Effector memory CD4-positive, alpha-beta T cell (primary cell): ENCODE measurements at regions not wholly inside any gene's neighbourhood (a gene's known extent, or its start where the extent isn't known, plus 50 kb on each side); places are given as distances from the start of the nearest gene placed in this dataset.

Experiments used
- DNase-seq, 3 donors: peaks; one replicate each; pipeline ENCODE4 v3.0.0-alpha.2; 2020
- H3K27ac ChIP-seq: 2 replicates; pipeline ENCODE4 v1.7.0; 2013; ENCODE audit warnings: mild to moderate bottlenecking, low read length, moderate library complexity; ENCODE audit not compliant: insufficient read depth, poor library complexity, severe bottlenecking
- H3K27me3 ChIP-seq: replicated peaks from 2 replicates; pipeline ENCODE4 v1.7.0; 2013; ENCODE audit warnings: mild to moderate bottlenecking, low read length; ENCODE audit not compliant: insufficient read depth, control insufficient read depth, poor library complexity, severe bottlenecking
- H3K36me3 ChIP-seq: 2 replicates; pipeline ENCODE4 v1.7.0; 2013; ENCODE audit warnings: mild to moderate bottlenecking, low read length, moderate library complexity; ENCODE audit not compliant: control insufficient read depth, insufficient read depth
- H3K4me1 ChIP-seq: 2 replicates; pipeline ENCODE4 v1.7.0; 2013; ENCODE audit warnings: low read length, mild to moderate bottlenecking; ENCODE audit not compliant: control insufficient read depth, insufficient read depth, poor library complexity, severe bottlenecking
- H3K4me3 ChIP-seq: 2 replicates; pipeline ENCODE4 v1.7.0; 2013; ENCODE audit warnings: low read length, low read depth, mild to moderate bottlenecking; ENCODE audit not compliant: insufficient read depth, poor library complexity, severe bottlenecking
- H3K9me3 ChIP-seq: 2 replicates; pipeline ENCODE4 v1.7.0; 2013; ENCODE audit warnings: mild to moderate bottlenecking, low read length, moderate library complexity; ENCODE audit not compliant: control insufficient read depth

DNA sequence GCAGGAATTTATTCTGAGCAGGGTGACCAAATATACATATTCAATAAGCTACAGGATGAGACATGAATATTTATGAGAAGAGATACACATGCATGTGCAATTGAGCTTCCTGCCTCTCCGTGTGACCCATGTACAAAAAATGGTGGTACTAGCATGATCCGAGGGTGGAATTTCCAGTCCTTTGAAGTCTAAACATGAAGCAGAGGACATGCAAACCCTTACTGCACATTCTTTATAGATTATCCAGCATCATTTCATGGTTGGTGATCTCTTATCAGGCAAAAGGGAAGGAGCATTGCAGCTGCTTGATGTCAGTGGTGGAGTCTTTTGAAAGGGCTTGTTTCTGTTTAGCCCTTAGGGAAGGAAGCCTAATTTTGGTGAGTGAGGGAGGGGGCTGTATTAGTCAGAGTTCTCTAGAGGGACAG is 448.6 kb downstream of the SETD4 start:
- no peak for DNase-seq
- H3K9me3 ChIP-seq, result no peaks in the 10 kb centered on the region
- H3K4me1 ChIP-seq, result no peaks in the 10 kb centered on the region
- no peaks in the 10 kb centered on the region for H3K27me3 ChIP-seq
- no peak overlapping the region for H3K4me3 ChIP-seq
- no peak overlapping the region for H3K27ac ChIP-seq
- H3K36me3 ChIP-seq, result no peaks in the 10 kb centered on the region

DNA sequence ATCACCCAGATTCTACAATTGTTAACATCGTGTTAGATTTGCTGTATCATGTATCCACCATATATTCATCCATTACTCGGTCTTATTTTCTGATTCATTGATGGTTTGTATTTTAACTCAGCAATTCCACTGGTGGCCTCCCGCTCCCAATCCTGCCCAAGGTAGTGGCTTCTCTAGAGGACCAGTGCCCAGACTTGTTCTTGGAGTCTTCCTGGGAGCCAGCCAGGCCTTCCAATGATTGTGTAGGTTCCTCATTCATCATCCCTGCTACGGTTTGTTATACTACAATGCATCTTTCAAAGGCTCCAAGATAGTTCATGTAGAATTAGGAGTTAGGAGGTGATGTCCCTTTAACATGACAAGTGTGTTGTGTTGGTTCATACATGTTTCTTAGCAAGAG is 451.1 kb downstream of the SETD4 start:
- H3K9me3 ChIP-seq, result no peaks in the 10 kb centered on the region
- H3K4me3 ChIP-seq, result no peak overlapping the region
- DNase-seq, result no peak
- H3K27ac ChIP-seq, result no peak overlapping the region
- H3K36me3 ChIP-seq, result no peaks in the 10 kb centered on the region
- H3K4me1 ChIP-seq, result no peaks in the 10 kb centered on the region
- no peaks in the 10 kb centered on the region for H3K27me3 ChIP-seq

DNA sequence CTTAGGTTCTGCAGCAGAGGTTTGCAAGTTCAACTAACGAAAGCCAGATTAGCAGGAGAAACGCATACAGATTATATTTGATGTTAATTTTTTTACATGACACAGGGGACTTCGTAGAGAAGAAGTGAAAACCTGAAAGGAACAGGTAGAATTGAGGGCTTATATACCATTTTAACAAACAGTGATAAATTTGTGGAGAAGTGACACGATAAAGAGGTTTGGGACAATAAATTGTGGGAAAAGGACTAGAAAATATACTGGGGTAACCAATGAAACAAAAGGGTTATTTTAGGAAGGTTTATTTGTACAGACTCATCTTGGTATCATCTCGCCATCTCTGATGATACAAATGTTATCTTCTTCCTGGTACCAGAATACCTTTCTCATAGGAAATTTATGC is 452.9 kb downstream of the SETD4 start:
- no peaks in the 10 kb centered on the region for H3K9me3 ChIP-seq
- no peak overlapping the region for H3K4me3 ChIP-seq
- DNase-seq, result no peak
- no peak overlapping the region for H3K27ac ChIP-seq
- H3K27me3 ChIP-seq, result no peaks in the 10 kb centered on the region
- no peaks in the 10 kb centered on the region for H3K4me1 ChIP-seq
- H3K36me3 ChIP-seq, result no peaks in the 10 kb centered on the region

DNA sequence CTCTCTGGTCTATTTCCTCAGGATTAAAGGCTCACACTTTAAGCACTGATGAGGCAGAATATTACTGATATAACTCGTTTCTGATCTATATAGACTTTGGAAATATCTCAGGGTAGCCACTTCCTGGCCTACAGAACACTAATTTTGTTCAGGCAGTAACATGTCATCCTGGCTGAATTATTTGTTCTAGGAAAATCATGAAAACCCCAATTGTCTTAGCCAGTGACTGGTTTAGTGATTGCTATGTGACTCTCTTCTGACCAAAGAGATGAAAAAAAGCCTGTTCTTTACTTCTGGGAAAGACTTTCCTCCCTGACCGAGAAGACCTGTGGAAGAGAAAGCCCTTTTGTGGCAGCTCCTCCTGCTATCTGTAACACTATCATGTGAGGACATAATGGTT is 453.7 kb downstream of the SETD4 start:
- DNase-seq, result no peak
- H3K27me3 ChIP-seq, result no peaks in the 10 kb centered on the region
- H3K27ac ChIP-seq, result no peak overlapping the region
- no peaks in the 10 kb centered on the region for H3K4me1 ChIP-seq
- H3K4me3 ChIP-seq, result no peak overlapping the region
- no peaks in the 10 kb centered on the region for H3K9me3 ChIP-seq
- H3K36me3 ChIP-seq, result no peaks in the 10 kb centered on the region

DNA sequence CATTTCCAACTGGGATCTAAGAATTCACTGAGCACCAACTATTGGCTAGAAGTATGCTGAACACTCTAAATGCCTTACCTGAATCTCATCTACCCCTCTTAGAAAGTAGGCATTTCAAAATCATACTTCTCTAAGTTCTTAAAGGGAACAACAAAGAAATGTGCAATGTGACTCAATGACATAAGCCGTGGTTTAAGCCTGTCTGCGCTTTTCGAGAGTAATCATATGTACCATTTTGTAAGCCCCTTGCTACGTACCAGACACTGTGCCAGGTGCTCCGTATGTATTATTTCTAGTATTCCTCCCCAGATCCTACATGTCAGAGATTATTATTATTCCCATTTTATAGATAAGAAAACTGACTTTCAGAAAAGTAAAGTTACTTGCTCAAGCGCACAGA is 454.2 kb downstream of the SETD4 start:
- Histone ChIP-seq H3K4me3 (no peak overlapping the region), H3K9me3 (no peaks in the 10 kb centered on the region), H3K27ac (no peak overlapping the region), H3K36me3 (no peaks in the 10 kb centered on the region), H3K4me1 (no peaks in the 10 kb centered on the region), H3K27me3 (no peaks in the 10 kb centered on the region)
- DNase-seq, result no peak

DNA sequence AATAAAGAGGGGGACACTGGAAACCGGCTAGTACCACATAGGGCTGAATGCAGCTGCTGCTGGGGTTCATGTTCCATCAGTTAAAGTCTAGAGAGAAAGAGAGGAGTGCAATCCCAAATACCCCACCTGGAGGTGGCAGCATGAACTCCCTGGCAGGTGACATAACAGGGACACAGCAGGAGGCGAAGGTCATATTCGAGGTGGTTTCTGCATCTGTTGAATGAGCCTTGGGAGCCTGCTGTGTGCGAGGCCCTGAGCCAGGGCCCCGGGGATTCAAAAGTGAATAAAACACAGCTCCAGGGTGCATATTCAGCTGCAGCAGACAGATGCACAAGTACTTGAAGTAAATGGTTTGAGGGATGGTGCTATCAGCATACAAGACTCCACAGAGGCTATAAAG is 456.8 kb downstream of the SETD4 start:
- no peak overlapping the region for H3K4me3 ChIP-seq
- H3K4me1 ChIP-seq, result no peaks in the 10 kb centered on the region
- no peaks in the 10 kb centered on the region for H3K9me3 ChIP-seq
- no peak for DNase-seq
- H3K27me3 ChIP-seq, result no peaks in the 10 kb centered on the region
- H3K36me3 ChIP-seq, result no peaks in the 10 kb centered on the region
- no peak overlapping the region for H3K27ac ChIP-seq

GRCh38 chr21:35602811-35603362 is 457.4 kb downstream of the SETD4 start:
- no peak for DNase-seq
- no peaks in the 10 kb centered on the region for H3K9me3 ChIP-seq
- H3K4me1 ChIP-seq, result no peaks in the 10 kb centered on the region
- no peaks in the 10 kb centered on the region for H3K27me3 ChIP-seq
- no peak overlapping the region for H3K4me3 ChIP-seq
- H3K36me3 ChIP-seq, result no peaks in the 10 kb centered on the region
- H3K27ac ChIP-seq, result no peak overlapping the region

GRCh38 chr21:35601211-35601610 is 459.1 kb downstream of the SETD4 start:
- no peaks in the 10 kb centered on the region for H3K4me1 ChIP-seq
- H3K27ac ChIP-seq, result no peak overlapping the region
- DNase-seq, result no peak

DNA sequence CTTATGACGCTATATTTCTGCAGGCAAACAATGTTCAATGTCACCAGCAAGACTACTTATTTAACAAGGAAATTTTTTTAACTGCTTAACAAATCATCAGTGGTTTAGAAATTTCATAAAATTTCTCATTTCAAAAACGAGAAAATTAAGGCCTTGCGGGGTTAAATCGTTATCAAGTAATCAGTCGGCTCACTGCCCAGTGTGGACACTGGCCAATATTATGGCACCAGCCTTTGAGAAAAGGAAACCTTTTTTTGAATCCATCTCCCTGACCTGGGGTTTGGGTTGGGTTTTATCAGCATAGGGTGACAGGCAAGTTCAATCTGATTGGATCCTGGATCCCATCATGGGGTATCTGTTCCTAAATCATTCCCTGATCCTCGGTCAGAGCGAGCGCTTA is 461.2 kb downstream of the SETD4 start:
- H3K9me3 ChIP-seq, result no peaks in the 10 kb centered on the region
- H3K4me1 ChIP-seq, result no peaks in the 10 kb centered on the region
- DNase-seq, result no peak
- no peaks in the 10 kb centered on the region for H3K27me3 ChIP-seq
- no peak overlapping the region for H3K27ac ChIP-seq
- no peak overlapping the region for H3K4me3 ChIP-seq
- no peaks in the 10 kb centered on the region for H3K36me3 ChIP-seq

More at GRCh38 chr21:35601211-35601610, 459.1 kb downstream of the SETD4 start:
- H3K27me3 ChIP-seq, result no peaks in the 10 kb centered on the region
- H3K9me3 ChIP-seq, result no peaks in the 10 kb centered on the region
- H3K36me3 ChIP-seq, result no peaks in the 10 kb centered on the region
- H3K4me3 ChIP-seq, result no peak overlapping the region

DNA sequence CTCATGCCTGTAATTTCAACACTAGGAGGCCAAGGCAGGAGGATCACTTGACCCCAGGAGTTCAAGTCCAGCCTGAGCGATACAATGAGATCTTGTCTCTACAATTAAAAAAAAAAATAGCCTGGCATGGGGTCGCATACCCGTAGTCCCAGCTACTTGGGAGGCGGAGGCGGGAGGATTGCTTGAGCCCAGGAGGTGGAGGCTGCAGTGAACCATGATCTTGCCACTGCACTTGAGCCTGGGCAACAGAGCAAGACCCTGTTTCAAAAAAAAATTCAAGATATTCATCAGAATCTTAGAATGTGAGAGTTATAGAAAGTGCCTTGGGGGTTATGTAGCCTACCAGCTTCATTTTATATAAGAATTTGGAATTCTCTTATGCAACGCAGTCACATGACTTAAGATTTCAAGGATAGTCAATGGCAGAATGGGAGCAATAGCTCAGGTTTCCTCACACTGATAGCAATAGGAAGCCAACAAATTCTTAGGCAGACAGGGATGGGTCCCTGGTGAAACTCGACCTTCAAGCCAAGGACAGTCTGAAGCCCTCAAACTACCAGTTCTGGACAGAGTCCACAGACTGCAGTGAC is 462.5 kb downstream of the SETD4 start:
- Histone ChIP-seq H3K27ac (no peak overlapping the region), H3K27me3 (no peaks in the 10 kb centered on the region), H3K4me1 (no peaks in the 10 kb centered on the region), H3K9me3 (no peaks in the 10 kb centered on the region), H3K36me3 (no peaks in the 10 kb centered on the region), H3K4me3 (no peak overlapping the region)
- DNase-seq, result no peak
